Smooth muscle cell (in vitro differentiated cells): ENCODE measurements at regions not wholly inside any gene's neighbourhood (a gene's known extent, or its start where the extent isn't known, plus 50 kb on each side); places are given as distances from the start of the nearest gene placed in this dataset.

ENCODE experiments used
- DNase-seq: peaks from one replicate; lab custom pipeline; 2025; ENCODE audit not compliant: unreplicated experiment; lab: John Stamatoyannopoulos, UW
- H2AFZ ChIP-seq: fragments of 200-600 bp; sonication (generic); 2 replicates; pipeline ENCODE4 v1.6.0; 2016; ENCODE audit warnings: antibody characterized with exemption, low read depth, mild to moderate bottlenecking
- H3F3A ChIP-seq: fragments of 200-600 bp; sonication (generic); 2 replicates; pipeline ENCODE4 v1.6.0; 2017; ENCODE audit warnings: antibody characterized with exemption, low read depth
- H3K27ac ChIP-seq: fragments of 200-600 bp; sonication (generic); 2 replicates; pipeline ENCODE4 v1.5.1; 2016; ENCODE audit warnings: low read depth, mild to moderate bottlenecking
- H3K27me3 ChIP-seq: fragments of 200-600 bp; sonication (generic); 2 replicates; pipeline ENCODE4 v1.6.1; 2016; ENCODE audit warnings: low read depth, mild to moderate bottlenecking
- H3K36me3 ChIP-seq: fragments of 200-600 bp; sonication (generic); 2 replicates; pipeline ENCODE4 v1.5.1; 2016; ENCODE audit warnings: low read depth
- H3K4me1 ChIP-seq: fragments of 200-600 bp; sonication (generic); 2 replicates; pipeline ENCODE4 v1.5.1; 2016; ENCODE audit warnings: low read depth
- H3K4me2 ChIP-seq: fragments of 200-600 bp; sonication (generic); 2 replicates; pipeline ENCODE4 v1.6.0; 2016; ENCODE audit warnings: mild to moderate bottlenecking
- H3K4me3 ChIP-seq: fragments of 200-600 bp; sonication (generic); 2 replicates; pipeline ENCODE4 v1.5.1; 2016; ENCODE audit warnings: mild to moderate bottlenecking
- H3K79me2 ChIP-seq: fragments of 200-600 bp; sonication (generic); 2 replicates; pipeline ENCODE4 v1.6.0; 2016; ENCODE audit warnings: low read depth, mild to moderate bottlenecking
- H3K9ac ChIP-seq: fragments of 200-600 bp; sonication (generic); 2 replicates; pipeline ENCODE4 v1.6.0; 2016; ENCODE audit warnings: low read depth
- H3K9me3 ChIP-seq: fragments of 200-600 bp; sonication (generic); replicated peaks from 2 replicates; pipeline ENCODE4 v1.5.1; 2016; ENCODE audit warnings: low read depth
- H4K20me1 ChIP-seq: fragments of 200-600 bp; sonication (generic); 2 replicates; pipeline ENCODE4 v1.6.0; 2016; ENCODE audit warnings: low read depth
- CTCF ChIP-seq: fragments of 200-600 bp; sonication (generic); IDR thresholded peaks from 2 replicates; pipeline ENCODE4 v1.5.1; 2017; ENCODE audit warnings: borderline replicate concordance, mild to moderate bottlenecking, antibody characterized with exemption; ENCODE audit not compliant: insufficient read depth, poor library complexity, severe bottlenecking
- WGBS: methylation state at CpG from one replicate; pipeline ENCODE4 v1.1.7; 2016; ENCODE audit warnings: low lambda C conversion rate; 5-methylcytosine and 5-hydroxymethylcytosine counted together

- no peak for DNase-seq
- Histone ChIP-seq H3K27ac (peak overlapping the region; percentile 84), H3K4me1 (peaks cover 20% of the 10 kb centered on the region), H4K20me1 (no peaks in the 10 kb centered on the region), H3K27me3 (no peaks in the 10 kb centered on the region), H3K9ac (no peak overlapping the region), H3K36me3 (no peaks in the 10 kb centered on the region), H2AFZ (no peak overlapping the region), H3K9me3 (no peaks in the 10 kb centered on the region), H3K4me2 (peak overlapping the region; percentile 28), H3K4me3 (no peak overlapping the region), H3K79me2 (no peaks in the 10 kb centered on the region), H3F3A (peaks cover 24% of the 10 kb centered on the region)
- WGBS = 69% methylated on average over 3 of the region's 3 CpGs
- no peak for TF ChIP-seq CTCF
Measured at GRCh38 chr5:73373814-73374510, 74.6 kb downstream of the FOXD1 start.

- Histone ChIP-seq H4K20me1 (no peaks in the 10 kb centered on the region), H3K36me3 (no peaks in the 10 kb centered on the region), H3K4me2 (peak overlapping the region; percentile 76), H3K27me3 (no peaks in the 10 kb centered on the region), H3K4me3 (no peak overlapping the region), H3K79me2 (no peaks in the 10 kb centered on the region), H3K27ac (peak overlapping the region; percentile 98), H2AFZ (no peak overlapping the region), H3K4me1 (peaks cover 14% of the 10 kb centered on the region), H3K9ac (peak overlapping the region; percentile 91), H3F3A (peaks cover 24% of the 10 kb centered on the region), H3K9me3 (no peaks in the 10 kb centered on the region)
- no peak for TF ChIP-seq CTCF
- no peak for DNase-seq
- WGBS = 2% methylated on average over 12 of the region's 12 CpGs
Measured at GRCh38 chr5:73370640-73371583, 77.7 kb downstream of the FOXD1 start.

- WGBS = 59% methylated on average over 5 of the region's 5 CpGs
- Histone ChIP-seq H4K20me1 (no peaks in the 10 kb centered on the region), H3K9me3 (no peaks in the 10 kb centered on the region), H3F3A (peaks cover 29% of the 10 kb centered on the region), H3K27me3 (no peaks in the 10 kb centered on the region), H3K9ac (peak overlapping the region; percentile 5), H3K4me1 (peaks cover 22% of the 10 kb centered on the region), H3K4me3 (no peak overlapping the region), H3K27ac (peak overlapping the region; percentile 98), H3K4me2 (peak overlapping the region; percentile 34), H3K79me2 (no peaks in the 10 kb centered on the region), H3K36me3 (no peaks in the 10 kb centered on the region), H2AFZ (no peak overlapping the region)
- TF ChIP-seq CTCF = no peak
- no peak for DNase-seq
Measured at GRCh38 chr5:73370095-73370494, 78.5 kb downstream of the FOXD1 start.
